Epithelial cell of esophagus (primary cell): ENCODE measurements at regions not wholly inside any gene's neighbourhood (a gene's known extent, or its start where the extent isn't known, plus 50 kb on each side); places are given as distances from the start of the nearest gene placed in this dataset.

Experiments used
- DNase-seq: peaks from one replicate; pipeline ENCODE4 v3.0.0; 2010; ENCODE audit warnings: low read depth
- H3K4me3 ChIP-seq: 2 replicates; pipeline ENCODE4 v1.5.1; 2011; ENCODE audit warnings: mild to moderate bottlenecking, low read length, control low read depth
- TF ChIP-seq, protein P1 (sequence below): IDR thresholded peaks from 2 replicates; pipeline ENCODE4 v1.5.1; 2011; ENCODE audit warnings: low read depth, mild to moderate bottlenecking, low read length, control low read depth, inconsistent platforms; ENCODE audit not compliant: insufficient read depth; ENCODE audit errors: missing control alignments

DNA sequence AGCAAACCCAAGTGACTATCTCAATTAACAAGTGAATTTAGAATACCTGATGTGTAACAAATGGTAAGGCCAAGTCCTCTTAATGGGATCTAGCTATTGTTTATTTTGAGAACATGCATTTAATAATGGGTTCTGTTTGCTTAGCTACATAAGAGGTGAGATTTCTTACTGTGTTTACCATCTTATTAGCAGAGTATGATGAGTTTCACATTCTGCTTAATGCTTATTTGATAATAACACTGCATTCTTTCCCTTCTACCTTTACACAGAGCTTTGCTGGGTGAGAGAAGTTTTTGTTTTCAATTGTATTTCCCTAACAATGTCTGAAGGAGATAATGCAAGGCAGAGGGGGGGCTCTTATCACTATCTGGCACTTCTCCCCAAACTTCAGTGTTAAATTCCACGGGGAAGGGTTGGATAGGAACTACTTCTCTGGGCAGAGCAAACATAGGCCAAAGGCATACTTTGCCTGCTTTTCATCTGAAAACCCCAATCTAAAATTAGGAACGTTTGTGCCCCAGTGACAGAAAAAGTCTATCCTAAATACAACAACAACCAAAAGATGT, 129.0 kb upstream of the ATXN7L3B start:
- DNase-seq = no peak
- TF ChIP-seq, protein P1, sequence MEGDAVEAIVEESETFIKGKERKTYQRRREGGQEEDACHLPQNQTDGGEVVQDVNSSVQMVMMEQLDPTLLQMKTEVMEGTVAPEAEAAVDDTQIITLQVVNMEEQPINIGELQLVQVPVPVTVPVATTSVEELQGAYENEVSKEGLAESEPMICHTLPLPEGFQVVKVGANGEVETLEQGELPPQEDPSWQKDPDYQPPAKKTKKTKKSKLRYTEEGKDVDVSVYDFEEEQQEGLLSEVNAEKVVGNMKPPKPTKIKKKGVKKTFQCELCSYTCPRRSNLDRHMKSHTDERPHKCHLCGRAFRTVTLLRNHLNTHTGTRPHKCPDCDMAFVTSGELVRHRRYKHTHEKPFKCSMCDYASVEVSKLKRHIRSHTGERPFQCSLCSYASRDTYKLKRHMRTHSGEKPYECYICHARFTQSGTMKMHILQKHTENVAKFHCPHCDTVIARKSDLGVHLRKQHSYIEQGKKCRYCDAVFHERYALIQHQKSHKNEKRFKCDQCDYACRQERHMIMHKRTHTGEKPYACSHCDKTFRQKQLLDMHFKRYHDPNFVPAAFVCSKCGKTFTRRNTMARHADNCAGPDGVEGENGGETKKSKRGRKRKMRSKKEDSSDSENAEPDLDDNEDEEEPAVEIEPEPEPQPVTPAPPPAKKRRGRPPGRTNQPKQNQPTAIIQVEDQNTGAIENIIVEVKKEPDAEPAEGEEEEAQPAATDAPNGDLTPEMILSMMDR = no peak
- H3K4me3 ChIP-seq = no peak overlapping the region

DNA sequence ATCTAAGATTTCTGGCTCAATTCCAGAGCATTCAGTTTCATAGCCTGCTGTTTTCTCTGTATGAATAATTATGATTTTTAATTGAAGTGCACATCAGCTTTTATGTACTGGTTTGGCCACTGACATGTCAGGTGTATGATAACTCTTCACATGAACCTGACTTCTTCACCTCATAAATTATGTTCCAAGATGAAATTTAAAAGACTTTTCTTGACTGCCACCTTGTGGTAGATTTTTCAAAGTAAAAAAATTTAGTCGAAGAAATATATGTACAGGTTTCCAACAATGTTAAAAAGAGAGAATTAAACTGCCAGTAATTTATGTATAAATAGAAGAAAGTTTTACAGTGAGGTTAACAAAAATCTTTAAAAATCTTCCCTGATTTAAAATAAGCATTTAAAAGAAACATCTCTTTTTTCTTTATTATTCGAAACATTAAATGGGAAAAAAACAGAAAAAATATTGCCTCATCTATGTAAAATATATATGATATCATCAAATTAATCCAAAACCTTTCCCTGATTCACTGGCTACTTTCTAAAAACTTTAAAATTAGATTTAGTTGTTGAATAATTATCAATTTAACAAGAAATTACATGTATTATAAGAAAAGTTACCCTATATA, 124.9 kb upstream of the ATXN7L3B start:
- DNase-seq = peak; percentile 24
- H3K4me3 ChIP-seq = no peak overlapping the region
- TF ChIP-seq, protein P1 = peak; percentile 31

GRCh38 chr12:74415633-74416032, 122.0 kb upstream of the ATXN7L3B start:
- peak; percentile 52 for DNase-seq
- H3K4me3 ChIP-seq = no peak overlapping the region
- TF ChIP-seq, protein P1 = peak; percentile 76

DNA sequence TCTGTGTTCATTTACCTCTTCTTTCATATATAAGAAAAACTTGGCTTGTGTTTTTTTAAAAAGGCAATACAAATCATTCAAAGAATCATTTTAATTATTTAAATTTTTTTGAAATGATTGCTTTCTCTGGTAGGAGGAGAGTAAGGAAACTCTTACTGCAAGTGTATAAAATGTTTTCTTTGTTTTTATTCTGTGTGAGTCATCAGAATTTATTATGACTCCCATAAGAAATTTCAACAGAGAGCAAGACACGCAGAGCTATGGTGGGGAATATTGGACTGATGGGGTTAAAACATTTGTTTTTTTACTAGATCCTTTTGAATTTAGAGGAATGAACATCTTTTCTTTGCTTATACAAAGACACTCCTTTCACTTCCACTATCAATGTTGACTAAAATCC, 119.1 kb upstream of the ATXN7L3B start:
- TF ChIP-seq, protein P1 = no peak
- no peak for DNase-seq
- no peak overlapping the region for H3K4me3 ChIP-seq

GRCh38 chr12:74424778-74425177, 112.9 kb upstream of the ATXN7L3B start:
- no peak for DNase-seq
- TF ChIP-seq, protein P1 = no peak
- no peak overlapping the region for H3K4me3 ChIP-seq

DNA sequence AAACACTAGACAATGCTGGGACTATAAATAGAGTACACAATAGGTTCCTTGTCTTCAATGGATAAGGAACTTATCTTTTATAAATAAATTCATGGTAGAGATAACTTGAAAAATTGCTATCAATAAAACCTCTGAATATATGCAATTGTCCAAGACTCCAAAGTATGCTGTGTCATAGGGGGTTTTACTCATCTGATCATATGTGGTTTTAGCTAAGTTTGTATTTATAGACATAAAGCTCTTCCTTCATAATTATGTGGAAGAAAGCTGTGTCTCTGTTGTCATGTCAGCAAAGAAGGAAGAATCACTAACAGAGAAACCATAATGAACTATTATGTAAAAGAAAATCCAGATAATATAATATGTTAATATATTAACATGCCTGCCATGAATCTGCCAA, 111.5 kb upstream of the ATXN7L3B start:
- TF ChIP-seq, protein P1 = no peak
- H3K4me3 ChIP-seq = no peak overlapping the region
- DNase-seq = no peak

DNA sequence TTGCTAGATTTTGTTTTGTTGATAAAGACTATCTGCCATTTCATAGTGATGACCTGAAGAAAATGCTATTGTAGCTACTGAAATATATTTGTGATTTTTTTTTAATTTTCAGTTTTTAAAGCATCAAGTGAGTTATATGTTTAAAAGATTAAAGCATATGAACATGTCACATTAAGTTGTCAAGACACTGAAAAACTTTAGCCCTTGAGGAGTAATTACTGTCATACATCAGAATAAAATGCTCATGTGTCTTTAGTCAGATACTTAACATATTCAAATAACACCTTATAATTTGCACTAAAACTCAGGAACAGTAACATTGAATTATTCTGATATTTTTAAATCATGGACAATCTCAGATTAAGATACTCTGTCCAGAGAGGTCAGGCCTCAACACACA, 108.1 kb upstream of the ATXN7L3B start:
- H3K4me3 ChIP-seq = no peak overlapping the region
- TF ChIP-seq, protein P1 = no peak
- no peak for DNase-seq
